ENCODE measurements at regions not wholly inside any gene's neighbourhood (a gene's known extent, or its start where the extent isn't known, plus 50 kb on each side); places are given as distances from the start of the nearest gene placed in this dataset.

DNA sequence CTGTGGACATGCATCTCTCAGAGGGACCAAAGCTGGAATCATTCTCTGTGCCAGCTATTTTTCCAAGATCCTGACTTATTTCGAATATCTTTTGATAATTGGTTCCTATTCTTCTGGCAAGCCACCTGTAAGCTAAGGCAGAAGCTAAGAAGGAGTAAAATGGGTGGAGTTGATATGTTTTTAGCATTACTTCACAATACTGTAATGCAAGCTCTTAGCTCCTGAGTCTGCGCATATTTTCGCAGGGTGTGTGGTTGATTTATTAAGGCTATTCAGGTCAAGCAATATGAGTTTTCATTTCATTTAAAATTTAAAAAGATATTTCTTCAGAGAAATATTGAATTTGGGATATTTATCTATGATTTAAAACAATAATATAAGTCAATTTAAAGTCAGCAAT lies 158.5 kb upstream of the ADAMTS16 start:
- DNase-seq: no peak

DNA sequence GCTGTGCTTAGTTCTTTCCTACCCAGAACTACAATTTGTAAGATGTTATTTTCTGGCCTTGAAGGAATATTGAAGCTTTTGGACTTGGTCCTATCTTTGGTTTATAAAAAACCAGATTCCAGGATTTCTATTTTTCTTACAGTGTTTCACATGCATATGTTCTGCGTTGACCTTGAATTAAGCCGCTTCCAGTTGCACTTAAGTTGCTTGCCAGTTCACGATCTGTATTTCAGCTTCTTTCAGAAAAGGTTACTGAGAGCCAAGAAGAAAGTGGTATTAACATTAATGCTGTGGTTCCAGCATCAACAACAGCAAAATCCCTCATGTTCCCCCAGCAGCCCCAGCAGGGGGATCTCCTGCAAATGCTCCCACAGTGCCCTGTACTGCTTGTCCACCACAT lies 156.4 kb upstream of the ADAMTS16 start:
- no peak for DNase-seq

DNA sequence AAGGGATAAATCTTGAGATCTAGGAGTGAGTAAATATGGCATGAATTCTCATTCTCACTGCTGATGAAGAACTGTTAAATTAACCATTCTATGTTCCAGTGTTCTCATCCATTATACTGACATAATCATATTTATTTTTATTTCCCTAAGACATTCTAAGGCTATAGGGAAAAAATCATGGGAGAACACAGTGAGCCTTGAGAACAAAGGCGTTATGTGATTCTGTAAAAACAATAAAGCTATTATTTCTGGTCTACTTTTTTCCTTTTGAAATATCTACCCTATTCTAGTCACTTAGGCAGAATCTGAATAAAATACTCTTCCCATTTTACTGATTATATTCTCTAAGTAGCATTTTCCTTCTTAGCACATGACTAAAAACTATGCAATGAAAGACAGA lies 155.7 kb upstream of the ADAMTS16 start:
- no peak for DNase-seq

DNA sequence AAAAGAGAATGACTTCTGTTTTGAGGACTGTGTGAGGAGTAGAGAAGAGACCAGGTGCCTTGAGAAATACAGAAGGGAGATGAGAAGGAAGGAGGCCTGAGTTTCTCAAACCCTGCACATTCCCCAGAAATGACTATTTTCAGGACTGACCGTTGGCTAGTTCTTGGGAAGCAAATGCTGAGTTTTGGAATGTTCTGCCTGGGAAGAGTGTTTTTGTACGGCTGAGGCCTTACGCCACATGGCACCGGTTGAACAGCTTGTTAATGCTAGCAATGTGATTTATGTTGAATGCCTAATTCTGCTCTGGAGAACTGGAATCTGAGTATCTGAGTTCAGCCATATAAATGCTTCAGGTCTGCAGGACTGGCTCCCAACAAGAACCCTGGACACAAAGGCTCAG lies 152.7 kb upstream of the ADAMTS16 start:
- DNase-seq: no peak

DNA sequence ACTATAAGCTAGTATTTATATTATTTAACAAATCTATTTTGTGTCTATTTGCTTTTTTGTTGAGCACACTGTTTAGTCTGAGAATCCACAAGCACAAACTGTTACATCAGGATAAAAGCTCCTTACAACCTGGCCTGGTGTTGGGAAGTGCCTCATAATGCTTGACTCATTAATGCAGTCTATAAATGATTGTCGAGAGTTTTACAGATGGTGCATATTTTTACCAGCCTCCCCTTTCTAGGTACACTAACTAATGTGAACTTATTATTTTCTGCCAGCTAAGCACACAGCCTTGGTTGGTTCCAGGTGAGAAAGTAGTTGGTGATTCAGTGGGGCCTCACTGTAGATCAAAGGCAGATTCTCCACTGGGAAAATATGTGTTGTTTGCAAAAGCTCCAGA lies 151.0 kb upstream of the ADAMTS16 start:
- DNase-seq: no peak

DNA sequence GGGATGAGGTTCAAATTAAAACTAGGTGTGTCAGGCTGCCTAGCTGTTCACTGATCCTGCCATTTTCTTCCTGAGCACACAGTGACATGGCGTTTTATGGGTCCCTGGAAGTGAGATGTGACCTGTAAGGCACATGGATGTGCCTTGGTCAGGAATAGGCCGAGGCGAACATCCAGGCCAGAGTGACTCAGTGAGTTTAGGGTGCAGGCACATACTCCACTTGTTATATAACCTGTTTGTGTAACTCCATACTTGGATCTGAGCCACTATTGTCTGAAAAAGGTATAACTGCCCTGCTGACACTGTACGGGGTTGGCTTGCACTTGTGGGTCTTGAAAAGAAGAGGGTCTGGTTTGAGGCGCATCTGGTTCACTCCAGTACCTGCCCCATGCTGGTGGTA lies 150.1 kb upstream of the ADAMTS16 start:
- DNase-seq: no peak

DNA sequence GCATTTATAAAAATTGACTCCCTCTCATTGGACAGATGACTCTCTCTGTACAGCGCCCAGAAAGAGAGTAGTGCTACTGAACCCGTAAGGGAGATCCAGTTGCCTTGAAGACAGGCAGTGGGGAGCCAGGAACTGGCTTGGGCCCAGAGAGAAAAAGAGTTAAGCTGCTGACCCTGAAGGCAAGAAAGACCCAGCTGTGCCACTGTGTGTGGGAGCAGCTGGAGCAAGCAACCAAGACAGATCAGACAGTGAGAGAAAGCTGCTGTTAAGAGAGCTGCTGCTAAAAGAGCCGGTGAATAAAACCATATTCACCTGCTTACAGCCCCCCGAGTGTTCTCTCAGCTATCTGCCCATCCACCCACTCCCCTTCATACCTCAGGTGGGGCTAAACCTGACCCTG lies 149.7 kb upstream of the ADAMTS16 start:
- DNase-seq: no peak

DNA sequence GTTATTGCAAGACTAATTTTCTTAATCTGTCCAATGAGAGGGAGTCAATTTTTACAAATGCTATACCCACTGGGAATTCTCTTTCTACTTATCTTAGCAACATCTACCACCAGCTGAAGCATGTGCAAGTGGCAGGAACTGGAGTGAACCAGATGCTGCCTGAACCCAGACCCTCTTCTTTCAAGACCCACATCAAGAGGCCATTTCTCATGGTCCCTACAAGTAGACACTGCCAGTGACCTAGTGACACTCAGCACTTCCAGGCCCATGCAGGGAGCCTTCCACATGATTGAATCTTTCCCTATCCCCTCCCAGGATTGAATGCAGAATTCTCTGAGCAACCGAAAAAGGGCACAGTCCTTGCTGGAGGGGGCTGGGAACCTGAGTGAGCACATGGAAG lies 148.2 kb upstream of the ADAMTS16 start:
- DNase-seq: no peak

DNA sequence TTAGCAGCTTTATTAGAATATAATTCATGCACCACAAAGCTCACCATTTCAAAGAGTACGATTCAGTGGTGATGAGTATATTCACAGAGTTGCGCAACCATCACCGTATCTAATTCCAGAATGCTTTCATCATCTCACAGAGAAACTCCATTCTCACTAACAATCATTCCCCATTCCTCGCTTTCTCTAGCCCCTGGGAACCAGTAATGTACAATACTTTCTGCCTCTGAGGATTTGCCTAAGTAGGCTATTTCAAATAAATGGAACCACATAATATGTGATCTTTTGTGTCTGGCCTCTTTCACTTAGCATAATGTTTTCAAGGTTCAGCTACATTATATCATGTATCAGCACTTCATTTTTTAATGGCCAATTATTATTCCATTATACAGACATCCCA lies 145.1 kb upstream of the ADAMTS16 start:
- no peak for DNase-seq

DNA sequence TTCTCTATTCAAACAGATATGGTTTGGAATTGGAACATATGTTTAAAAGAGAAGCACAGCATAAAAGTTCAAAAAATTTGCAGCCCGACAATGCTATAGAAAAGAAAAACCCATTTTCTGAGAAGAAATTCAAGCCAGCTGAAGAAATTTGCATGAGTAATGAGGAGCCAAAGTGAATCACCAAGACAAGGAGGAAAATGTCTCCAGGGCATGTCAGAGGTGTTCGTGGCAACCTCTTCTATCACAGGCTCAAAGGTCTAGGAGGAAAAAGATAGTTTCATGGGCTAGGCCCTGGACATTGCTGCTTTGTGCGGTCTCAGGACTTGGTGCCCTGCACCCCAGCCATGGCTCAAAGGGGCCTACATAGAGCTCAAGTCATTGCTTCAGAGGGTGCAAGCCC lies 134.8 kb upstream of the ADAMTS16 start:
- DNase-seq: no peak

DNA sequence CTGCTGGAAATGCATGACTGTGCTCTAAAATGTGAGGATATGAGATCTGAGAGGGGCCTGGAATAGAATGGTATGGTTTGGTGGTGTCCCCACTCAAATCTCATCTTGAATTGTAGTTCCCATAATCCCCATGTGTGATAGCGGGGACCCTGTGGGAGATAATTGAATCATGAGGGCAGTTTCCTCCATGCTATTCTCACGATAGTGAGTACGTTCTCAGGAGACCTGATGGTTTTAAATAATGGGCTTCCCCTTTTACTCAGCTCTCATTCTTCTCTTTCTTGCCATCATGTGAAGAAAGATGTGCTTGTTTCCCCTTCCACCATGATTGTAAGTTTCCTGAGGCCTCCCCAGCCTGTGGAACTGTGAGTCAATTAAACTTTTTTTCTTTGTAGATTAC lies 133.6 kb upstream of the ADAMTS16 start:
- no peak for DNase-seq

DNA sequence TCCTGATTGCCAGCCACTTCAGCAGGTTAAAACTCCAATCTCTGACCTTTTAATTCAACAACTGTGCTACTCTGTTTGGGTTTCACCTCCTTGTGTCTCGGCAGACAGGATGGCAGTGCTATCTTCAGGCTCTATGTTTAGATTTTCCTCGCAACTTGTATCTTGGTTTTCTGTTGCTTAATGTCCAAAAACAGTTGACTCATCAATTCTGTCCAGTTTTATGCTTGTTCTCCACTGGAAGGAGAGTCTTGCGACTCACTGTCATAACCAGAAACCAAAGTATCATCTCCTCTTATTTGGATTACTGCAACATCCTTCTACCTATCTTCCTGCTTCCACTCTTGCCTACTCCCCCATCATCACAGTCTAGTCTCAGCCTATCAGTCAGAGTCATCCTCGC lies 130.9 kb upstream of the ADAMTS16 start:
- DNase-seq: no peak

DNA sequence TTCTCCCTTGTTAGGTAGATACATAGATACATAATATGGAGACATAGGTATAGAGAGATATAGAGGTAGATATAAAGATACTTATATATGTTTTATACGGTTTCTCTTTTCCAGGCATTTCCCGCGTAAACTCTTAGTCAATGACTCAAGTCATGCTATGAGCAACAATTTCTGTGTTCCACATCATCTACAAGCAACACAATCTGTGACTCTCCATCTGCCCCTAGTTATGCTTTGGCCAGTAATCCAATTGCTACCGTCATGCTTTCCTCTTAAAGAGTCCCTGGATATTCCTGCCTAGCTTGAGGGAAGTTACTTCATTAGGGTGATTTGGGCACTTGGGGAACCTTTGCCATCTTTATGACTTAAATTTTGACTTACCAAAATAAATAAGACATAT lies 129.0 kb upstream of the ADAMTS16 start:
- peak; percentile 82 for DNase-seq

DNA sequence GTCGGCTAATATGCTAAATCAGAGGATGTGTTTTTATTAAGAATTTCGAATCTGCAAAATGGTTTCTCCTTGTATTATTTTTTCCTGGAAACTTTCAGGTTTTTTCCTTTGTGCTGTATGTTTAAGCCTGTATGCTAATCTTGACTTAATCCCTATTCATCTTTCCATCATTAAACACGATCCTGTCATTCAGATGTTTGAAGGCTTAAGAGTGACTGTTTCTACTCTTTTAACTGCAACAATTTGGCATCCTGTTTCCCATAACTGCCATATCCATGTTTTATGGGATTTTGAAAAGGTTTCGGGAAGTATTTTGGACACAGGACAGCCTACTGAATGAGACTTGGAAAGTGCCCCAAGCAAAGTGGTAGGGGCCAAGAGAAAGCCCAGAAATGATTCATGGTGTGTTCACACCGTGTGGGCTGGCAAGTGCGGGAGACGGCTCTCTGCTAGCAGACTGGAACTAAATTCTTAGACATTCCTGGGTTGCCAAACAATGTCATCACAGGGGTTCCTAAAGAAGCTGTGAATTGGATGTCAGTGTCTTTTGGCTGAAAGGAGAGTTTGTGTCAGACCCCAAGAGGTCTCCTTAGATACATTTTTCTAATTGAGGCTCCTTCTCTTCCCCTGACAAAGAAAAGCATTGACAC lies 125.4 kb upstream of the ADAMTS16 start:
- peak; percentile 52 for DNase-seq

DNA sequence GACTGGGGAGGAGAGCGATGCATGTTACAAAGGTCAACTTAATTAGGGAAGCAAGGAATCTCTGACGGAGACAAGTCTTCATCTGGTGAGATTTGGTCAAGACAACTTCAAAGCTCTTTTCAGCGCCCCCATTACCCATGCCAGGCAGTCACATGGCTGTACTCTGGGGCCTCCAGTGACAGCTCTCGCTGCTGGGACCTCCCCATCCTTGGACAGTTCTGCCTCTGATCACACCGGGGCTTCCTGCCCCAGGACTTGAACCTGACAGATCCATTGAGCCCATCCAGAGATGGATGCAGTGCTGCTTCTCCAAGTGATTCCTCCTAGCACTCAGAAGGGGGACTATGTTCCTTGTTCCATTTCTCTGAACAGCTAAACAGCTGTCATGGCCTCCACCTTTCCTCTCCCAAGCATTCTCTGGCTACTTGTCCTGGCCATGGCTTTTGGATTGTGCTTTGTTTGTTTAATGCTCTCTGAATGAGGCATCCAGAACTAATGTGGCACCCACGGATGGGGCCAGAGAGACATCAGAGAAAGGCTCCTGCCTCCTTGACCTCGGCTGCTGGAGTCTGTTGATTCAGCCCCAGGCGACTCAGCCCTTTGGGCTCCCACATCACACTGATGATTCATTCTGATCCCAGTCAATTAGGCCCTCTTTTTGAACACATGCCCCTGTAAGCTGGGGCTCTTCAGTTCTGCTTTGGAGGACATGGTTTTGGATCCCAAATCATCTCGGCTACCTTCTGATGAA lies 122.1 kb upstream of the ADAMTS16 start:
- no peak for DNase-seq

DNA sequence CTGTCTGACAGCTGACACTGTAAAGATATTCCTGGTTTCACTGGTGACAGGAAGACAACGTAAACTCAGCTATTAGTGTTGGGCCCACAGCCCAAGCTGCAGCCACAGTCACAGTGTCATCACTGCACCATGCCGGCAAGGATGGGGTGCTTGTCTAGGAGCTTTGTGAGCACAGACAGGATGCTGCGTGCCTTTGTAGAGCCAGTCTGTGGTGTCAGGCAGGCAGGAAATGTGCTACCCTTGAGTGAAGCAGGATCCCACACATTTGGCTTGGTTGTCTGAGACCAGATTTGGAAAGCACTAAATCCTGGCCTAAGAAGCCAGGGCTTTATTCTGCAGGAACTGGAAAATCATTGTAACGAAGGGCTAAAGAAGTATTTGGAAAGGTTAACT lies 121.6 kb upstream of the ADAMTS16 start:
- no peak for DNase-seq

DNA sequence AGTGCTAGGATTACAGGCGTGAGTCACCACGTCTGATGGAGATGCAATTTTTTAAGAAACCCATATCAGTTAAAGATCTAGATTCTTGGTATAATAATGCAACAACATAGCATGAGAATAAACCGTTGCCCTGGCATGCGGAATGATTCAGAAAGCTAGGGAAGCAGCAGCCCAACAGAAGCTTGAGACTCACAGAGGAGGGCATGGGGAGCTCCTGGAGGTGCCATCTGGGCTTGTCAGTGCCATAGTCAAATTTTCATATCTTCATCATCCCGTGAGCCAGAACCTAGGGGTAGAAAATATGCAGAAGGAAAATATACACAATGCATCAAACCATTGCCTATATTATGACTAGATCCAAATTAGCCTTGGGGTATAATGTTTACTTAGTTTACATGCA lies 118.7 kb upstream of the ADAMTS16 start:
- no peak for DNase-seq

DNA sequence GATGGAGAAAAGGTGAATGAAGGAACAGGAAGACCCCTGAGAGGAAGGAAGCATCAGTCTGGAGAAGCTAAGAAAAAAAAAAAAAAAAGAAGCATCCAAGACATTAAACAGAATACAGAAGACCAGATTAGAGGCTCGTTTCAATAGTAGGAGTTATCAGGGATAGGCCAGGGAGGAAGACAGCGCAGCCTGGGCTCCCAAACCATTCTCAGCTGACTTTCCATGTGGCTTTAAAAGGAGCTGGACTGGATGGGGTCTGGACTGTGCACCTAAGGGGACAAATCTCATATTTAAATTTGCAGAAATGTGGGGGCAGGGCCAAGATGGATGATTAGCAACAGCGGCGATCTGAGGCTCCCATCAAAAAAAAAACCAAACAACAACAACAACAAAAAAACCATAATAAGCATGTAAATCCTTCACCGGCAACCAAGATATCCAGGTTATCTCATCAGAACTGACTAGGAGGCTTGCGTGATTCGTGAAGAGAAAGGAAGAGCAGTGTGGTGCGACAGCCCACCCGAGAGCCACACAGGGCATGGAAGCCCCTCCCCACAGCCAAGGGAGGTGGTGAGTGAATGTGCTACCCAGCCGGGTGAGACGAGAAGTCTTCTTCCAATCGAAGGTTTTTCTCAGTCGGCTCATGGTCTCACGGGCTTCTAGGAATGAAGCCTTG lies 114.9 kb upstream of the ADAMTS16 start:
- no peak for DNase-seq

DNA sequence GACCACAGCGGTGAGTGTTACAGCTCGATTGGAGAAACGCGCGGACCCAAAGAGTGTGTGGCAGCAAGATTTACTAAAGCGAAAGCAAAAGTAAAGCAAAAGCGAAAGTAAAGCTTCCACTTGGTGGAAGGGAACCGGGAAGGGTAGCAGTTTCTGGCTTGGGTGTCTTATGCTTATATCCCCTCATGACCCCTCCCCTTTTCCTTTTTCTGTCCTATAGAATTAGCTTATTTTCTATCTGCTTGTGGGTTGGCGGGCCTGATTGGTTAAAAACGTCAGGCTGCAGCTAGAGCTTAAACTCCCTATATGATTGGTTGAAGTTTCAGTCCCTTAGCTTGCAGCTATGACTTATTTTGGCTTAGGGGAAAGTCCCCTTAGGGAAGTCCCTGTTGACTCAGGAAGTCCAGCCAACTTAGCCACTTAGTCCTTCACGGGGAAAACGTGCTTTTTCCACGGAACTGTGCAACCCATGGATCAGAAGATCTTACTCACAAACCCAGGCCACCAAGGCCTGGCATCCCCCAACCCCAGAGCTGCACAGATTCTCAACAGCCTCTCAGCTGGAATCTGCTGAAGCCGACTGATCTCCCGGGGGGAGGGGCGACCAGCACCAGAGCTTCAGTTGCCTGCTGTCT lies 114.2 kb upstream of the ADAMTS16 start:
- no peak for DNase-seq

DNA sequence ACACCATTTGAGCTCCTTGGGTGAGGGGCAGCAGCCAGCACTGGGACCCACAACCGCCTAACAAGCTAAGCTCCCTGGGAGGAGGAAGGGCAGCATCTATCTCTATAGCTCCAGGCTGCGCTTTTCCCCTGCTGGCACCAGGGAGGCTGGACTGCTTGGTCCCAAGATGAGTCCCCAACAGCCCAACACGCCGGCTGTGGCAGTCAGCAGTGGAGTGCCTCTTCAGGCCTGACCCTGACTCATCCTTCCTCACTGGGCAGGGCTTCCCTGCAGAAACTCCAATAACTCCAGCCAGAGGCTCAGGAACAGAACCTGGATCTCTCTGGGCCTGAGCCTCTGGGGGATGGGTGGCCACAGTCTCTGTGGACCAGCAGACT lies 113.7 kb upstream of the ADAMTS16 start:
- no peak for DNase-seq

DNA sequence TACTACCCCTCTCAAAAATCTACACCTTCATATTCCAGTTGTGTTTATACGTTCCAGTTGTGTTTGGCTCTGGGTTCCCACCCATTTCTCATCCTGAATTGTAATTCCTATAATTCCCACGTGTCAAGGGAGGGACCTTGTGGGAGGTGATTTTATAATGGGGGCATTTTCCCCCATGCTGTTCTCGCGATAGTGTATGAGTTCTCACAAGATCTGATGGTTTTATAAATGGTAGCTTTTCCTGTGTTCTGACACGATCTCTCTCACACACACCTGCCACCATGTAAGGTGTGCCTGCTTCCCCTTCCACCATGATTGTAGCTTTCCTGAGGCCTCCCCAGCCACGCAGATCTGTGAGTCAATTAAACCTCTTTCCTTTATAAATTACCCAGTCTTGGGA lies 108.5 kb upstream of the ADAMTS16 start:
- no peak for DNase-seq

DNA sequence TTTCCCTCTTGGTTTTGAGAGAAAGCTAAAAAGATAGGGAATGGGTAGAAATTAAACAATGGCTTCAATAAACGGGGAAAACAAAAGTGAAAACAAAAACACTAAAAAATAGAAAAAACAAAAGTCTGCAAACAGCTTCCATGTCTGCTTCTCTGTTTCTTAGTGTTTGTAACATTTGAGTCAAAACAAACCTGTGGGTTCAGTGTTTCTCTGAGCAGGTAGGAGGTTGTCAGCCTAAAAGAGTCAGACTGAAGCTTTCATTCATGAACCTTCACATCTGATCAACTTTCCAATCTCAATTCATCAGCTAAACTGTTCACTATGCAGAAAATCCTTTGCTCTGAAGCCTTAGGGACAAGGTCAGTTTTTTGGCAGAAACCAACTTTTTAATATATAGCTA lies 102.5 kb upstream of the ADAMTS16 start:
- no peak for DNase-seq

DNA sequence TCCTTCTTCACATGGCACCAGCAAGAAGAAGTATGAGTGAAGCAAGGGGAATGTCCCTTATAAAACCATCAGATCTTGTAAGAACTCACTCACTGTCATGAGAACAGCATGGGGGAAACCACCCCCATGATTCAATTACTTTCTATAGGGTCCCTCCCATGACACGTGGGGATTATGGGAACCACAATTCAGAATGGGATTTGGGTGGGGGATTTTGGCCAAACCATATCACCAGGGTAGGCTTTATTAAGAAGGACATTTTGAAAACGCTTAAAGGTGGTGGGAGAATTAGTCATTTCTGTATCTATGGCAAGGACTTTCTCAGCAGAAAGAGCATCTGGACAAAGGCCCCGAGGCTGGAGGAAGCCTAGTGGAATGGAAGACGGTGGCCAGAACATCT lies 100.2 kb upstream of the ADAMTS16 start:
- DNase-seq: no peak

DNA sequence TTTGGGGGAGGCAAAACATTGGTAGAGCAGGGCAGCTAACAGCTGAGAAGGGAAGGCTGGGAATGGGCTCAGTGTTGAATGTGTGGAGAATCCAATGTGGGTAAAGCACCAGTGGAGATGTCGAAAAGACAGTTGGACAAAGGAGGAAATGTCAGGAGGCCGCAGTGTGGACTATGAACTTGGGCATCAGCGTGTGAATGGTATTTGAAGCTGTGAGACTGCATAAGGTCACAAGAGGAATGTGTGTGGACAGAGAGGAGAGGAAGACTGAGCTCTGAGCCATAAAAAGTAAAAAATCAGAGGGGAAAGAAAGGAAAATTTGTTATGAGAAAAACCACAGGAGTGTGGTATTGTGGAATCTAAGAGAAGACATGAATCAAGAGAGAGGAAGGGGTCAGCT lies 99.4 kb upstream of the ADAMTS16 start:
- DNase-seq: no peak

Measured in NCI-H82 (cell line).